ENCODE measurements at regions not wholly inside any gene's neighbourhood (a gene's known extent, or its start where the extent isn't known, plus 50 kb on each side); places are given as distances from the start of the nearest gene placed in this dataset.

DNA sequence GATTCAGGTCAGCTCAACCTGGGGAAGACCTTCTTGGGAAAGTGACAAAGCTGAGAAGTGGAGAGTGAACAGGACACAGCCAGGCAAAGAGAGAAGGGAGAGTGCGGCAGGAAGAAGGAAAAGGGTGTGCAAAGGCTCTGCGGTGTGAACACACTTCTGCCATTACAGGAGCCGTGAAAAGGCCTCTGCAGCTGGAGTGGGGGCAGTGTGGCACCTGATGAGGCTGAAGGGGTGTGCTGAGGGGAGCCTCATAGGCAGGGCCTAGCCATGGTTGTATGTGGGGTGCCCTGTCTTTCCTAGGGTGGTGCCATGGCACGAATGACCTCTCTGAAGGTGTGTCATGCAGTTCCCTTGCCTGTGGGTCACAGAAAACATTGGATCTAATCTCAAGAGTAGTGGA, 347.6 kb downstream of the CYRIA start (continued):
- no peak for TF ChIP-seq POU5F1 (IDR thresholded peaks at IDR 0.05; ENCODE audit: low read depth, low read length)
- TF ChIP-seq KDM5A (IDR thresholded peaks at IDR 0.05; ENCODE audit: low read length), result no peak

Measured in H1 (cell line).